ENCODE measurements at regions not wholly inside any gene's neighbourhood (a gene's known extent, or its start where the extent isn't known, plus 50 kb on each side); places are given as distances from the start of the nearest gene placed in this dataset.

DNA sequence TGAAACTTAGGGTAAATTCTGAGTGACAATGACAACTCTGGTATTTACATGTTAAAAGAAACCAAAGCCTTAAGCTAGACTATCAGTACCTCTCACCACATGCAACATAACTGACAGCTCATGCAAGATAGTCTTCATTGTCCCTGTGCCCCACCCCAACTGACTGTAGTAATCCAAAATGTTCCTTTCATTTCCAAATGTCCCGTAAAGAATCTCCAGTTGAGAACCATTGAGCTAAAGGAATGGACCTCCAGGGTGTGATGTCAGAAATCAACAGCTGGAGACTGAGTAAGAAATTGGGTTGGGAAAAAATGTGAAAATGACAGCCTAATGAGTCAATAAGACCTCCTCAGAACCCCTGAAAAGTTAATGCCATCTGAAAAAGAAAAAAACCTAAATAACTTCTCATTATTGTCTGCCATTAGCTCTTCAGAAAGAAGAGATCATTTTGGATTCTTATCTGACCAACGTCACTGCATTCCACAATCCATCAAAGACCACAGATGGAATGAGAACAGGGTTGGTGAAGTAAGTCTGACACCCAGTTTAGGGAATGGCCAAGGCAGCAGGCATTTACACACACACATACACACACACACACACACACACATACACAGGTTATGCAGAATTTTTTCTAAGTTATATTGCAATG lies 51.7 kb upstream of the ACVR2A start:
- DNase-seq (ENCODE audit: low spot score): no peak

DNA sequence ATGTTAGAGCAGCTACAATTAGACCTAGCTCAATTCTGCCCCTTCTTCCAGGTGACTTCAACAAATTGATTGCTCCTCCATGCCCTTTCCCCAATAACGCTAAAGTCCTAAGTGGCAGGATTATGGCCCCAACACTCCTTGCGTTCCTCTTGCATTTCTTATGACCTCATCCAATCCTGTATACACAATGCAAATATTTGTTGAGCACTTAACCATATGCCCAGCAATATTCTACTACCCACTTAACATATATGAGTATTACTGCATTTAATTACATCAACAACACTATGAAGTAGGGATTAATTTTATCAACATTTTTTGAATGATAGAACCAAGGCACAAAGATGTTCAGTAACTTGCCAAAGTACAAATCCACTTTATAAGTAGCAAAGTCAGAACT lies 54.2 kb upstream of the ACVR2A start:
- no peak for DNase-seq (ENCODE audit: low spot score)

DNA sequence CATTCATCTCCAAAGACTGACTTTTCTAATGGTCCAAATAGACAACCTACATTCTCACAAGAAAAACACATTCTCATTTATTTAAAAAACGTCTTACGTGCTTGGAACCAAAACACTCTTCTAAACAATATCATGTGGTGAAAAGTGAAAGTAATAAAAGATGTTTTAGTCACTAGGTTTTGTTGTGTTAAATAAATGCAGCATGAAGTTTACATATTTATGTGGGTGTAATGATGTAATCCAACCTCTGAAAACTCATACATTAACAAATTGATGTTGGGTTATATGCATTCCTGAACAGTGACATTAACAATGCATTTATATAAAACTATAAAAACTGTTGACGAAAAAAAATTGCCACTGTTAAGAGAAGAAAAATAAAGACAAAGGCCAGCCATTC lies 55.1 kb upstream of the ACVR2A start:
- DNase-seq (ENCODE audit: low spot score): no peak

DNA sequence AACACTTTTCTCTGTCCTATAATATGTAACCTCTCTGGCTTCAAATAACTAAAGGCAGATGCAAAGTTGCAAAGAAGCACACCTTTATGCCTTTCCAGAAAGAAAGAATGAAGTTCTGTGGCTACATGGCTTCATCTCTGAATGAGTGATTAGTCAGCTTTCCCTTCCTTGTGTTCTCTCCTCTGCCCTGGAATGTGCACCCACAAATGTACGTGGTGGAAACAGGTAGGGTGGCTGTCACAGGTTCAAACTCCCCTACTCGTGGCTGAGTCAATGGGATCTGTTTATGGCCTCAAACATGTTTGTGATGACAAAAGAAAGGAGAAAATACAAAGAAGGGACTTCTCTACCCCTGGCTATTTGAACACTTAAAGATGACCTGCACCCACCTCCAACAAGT lies 55.5 kb upstream of the ACVR2A start:
- DNase-seq (ENCODE audit: low spot score): no peak

DNA sequence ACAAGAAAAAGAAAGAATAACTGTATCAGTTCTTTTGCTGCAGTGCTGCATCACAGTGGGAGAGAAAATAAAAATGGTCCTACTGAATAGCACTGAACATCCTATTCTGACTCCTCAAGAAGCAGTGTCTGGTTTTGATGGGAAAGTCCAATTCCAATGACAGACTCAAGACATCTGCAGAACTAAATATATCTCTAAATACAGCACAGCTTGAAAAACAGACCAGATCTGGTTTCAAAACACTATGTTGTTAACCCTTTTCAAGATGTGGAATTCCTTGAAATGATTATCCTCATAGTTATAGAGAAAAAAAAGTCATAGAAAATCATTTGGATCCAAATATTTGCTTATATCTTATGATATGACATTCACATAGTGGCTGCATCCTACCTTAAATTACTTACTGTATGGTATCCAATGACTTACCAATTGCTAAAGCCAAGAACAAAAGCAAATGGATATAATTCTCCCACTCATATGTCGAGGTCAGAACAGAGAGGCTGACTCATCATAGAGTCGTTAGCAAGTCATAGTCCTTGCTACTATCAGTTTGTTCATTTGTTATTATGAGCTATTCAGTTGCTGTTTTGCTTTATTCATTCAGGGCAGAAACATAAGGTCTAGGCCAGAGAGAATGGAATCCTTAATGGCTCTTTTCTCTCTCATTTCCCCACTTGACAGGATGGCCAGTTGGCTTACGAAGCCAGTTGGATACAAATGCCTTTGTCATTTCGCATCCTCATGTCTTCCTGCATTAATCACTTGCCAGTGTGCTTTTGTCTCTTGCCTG lies 62.5 kb upstream of the ACVR2A start:
- no peak for DNase-seq (ENCODE audit: low spot score)

- no peak for DNase-seq (ENCODE audit: low spot score)
Measured at GRCh38 chr2:147779440-147779839, 65.4 kb upstream of the ACVR2A start.

- no peak for DNase-seq (ENCODE audit: low spot score)
Measured at GRCh38 chr2:147777394-147777793, 67.4 kb upstream of the ACVR2A start.

DNA sequence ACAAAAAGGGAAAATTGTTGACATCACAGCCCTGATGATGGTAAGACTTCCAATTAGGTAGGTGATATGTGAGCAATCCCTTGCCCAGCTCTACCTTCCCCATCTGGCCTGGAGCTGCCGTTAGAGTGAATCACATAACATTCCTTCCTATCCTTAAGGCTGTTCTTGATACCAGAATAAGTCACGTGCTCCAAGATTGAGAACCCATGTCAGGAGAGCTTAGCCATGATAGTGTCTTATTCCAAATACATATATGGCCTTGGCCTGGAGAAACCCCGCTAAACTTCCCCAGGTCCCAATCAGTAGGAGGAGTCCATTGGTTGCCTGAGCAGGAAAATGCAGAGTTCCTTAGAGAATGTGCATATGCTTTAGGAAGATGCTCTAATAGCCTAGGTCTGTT lies 70.0 kb upstream of the ACVR2A start:
- no peak for DNase-seq (ENCODE audit: low spot score)

- DNase-seq (ENCODE audit: low spot score): no peak
Measured at GRCh38 chr2:147773479-147773878, 71.3 kb upstream of the ACVR2A start.

DNA sequence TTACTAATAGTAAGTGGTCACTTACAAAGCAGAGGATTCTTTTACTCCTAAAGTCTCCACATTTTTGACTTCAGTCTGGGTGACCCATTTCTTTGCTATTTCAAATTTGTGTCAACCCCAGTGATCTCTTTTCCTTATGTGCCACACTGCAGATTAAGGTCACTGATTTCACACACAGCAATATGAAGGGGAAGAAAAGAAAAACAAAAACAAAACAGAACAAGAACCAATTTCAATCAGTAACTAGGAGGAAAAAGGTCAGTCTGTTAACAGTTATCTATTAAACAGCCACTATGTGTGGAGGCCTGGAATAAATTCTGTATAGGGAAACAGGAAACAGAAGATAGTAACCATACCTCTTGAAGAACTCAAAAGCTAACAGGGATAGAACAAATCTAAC lies 72.0 kb upstream of the ACVR2A start:
- no peak for DNase-seq (ENCODE audit: low spot score)

DNA sequence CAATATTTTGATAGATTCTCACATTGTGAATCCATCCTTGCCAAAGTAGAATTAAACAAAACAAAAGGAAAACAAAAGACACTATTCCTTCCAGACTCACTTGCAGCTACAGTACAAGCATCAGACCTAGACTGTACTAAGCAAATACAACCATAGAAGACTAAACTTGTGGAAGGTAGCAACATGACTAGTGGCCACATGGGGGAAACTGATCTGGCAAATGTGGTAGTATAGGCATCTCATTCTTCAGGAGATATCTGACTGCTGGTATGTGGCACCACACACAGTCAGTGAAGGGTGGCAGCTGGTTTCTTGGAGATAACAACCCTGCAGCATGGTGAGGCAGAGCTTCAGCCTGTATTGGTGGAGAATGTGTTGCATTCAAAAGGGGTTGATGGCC lies 81.0 kb upstream of the ACVR2A start:
- DNase-seq (ENCODE audit: low spot score): no peak

DNA sequence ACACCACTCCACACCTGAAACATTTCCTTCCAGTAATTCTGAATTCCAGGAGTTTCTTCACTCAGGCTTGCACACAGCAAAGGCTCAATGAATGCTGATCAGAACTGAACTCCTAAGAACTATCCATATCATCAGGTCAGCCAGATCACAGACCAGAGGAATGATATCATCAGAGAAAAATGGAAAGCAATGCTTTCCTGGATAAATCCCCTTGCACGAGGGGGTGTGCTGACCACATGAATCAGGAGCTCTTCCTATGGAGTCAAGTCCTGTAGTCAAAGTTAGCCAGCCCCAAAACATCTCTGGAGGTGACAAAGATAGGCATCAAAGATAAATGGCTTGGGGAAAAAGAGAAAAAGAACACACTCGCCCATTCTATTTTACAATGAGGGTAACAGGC lies 83.8 kb upstream of the ACVR2A start:
- DNase-seq (ENCODE audit: low spot score): no peak

DNA sequence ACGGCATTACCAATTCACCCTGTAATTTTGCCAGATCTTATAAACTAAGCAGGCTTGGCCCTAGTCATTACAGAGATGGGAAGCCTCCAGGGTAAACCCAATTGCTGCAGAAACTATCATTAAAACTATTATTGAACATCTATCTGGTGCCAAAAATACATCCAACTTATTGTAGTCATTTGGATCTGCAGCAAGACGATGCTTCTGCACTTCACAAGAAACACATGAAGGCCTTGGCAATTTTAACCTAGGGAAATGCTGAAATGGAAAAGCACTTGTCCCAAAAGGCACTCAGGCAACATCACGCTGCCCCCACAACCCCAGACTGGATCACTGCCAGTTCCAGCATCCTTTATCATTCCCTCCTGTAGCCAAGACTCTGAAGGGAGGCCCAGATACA lies 85.3 kb upstream of the ACVR2A start:
- no peak for DNase-seq (ENCODE audit: low spot score)

DNA sequence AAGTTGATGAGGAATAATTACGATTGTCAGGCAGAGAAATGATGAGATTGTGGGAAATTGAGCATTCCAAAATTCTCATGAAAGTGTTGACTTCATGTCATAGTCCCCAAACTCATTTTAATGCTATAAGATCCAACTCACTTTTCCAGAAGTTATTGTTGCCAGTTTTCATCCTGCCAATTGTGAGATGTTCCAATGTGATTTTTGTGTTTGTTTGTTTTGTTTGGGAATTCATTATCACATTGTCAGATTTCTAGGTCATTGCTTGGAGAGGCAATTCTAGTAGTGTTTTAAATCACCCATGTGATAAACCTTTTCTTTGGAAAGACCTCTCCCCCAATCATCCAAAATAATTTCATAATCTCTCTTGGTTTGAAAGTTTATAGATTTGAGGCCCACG lies 86.0 kb upstream of the ACVR2A start:
- DNase-seq (ENCODE audit: low spot score): no peak

- DNase-seq (ENCODE audit: low spot score): no peak
Measured at GRCh38 chr2:147756069-147756468, 88.8 kb upstream of the ACVR2A start.

DNA sequence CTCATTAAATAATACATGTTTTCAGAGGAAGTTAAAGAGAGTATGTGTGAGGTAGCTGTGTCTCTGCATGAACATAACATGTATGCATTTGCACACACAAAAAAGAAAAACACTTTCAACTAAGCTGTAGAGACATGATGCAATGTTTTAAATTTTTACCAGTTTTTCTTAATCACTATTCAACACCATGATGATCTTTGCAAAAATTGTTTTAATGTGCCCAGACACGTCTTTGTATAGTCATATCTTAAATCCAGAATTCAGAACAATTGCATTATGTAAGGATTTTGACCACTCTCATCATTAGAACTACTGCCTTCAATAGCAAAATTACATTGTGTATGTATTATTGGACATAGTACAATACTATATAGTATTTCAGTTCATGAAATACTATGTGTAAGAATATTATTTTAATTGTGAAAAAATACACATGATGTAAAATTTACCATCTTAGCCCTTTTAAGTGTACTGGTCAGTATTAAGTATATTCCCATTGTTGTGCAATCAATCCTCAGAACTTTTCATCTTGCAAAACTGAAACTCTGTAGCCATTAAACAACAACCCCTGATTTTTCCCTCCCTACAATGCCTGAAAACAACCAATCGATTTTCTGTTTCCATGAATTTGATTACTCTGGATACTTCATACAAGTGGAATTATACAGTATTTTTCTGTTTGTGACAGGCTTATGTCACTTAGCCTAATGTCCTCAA lies 104.5 kb upstream of the ACVR2A start:
- DNase-seq (ENCODE audit: low spot score): no peak

GRCh38 chr2:147739508-147739907 lies 105.3 kb upstream of the ACVR2A start:
- DNase-seq (ENCODE audit: low spot score): no peak

DNA sequence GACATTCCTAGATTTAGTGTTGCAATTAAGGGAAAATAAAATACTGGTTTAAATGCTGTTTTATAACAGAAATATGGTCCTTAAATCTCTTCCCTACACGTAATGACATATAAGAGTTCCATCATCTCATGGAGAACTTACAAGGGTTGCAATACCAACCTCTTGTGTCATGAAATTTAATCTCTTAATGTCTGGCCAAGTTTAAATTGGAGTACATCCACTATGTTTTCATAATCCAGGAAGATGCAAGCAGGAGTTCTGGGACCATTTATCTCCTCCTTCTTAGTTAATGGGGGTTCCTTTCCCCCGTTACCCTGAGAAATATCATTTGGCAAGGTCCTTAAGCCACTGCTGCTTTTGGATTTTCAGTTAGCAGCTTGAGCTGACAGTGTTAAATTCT lies 126.0 kb upstream of the ACVR2A start:
- no peak for DNase-seq (ENCODE audit: low spot score)

DNA sequence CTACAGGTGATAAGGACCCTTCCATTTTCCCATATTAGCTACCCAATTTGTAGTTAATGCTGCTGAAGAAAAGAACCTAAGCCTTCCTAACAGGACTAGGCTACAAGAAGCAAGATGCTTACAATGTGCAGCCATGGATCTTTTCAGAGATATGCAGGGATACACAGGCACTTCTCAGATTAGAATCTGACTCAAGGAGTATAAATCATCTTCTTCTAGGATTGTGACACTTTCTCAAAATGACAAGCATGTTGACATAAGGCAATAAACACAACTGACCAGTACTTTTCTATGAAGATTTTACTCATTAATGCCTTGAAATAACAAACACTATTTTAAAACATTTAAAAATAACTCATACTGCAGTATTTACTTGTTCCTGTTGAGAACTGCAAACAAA lies 127.9 kb upstream of the ACVR2A start:
- no peak for DNase-seq (ENCODE audit: low spot score)

DNA sequence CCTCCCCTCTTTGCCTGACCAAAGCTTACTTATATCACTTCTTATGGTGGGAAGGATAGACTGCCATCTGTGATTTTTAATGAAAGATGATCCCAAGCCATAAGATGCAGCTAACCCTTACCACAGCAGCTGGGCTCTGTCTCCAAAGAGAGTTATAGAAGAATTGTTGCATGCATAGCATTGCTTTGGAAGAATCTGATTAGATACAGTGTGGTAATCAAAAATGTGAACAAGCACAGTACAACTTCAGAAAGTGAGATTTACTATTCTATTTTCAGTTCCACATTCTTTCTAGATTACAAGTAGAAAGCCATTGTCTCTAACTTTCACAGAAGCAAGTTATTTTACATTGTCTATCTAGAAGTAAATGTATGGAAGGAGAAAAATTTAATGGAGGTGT lies 129.0 kb upstream of the ACVR2A start:
- no peak for DNase-seq (ENCODE audit: low spot score)

DNA sequence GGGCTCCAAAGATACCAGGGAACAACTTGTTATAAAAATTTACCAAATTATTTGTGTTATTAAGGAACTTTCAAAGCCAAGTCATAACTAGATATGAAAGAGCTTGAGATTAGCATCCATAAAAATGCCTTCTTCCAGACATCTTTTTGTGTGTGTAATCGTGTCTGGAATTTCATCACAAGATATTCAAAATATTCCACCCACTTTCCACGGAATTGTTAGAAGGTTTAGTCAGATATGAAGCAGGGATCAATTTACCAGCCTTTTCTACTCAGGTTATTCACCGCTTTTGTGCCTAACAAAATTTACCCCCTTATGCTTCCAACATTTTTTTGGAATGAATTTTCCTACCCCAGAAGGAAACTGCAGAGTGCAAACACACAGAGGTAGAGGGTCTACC lies 130.2 kb upstream of the ACVR2A start:
- DNase-seq (ENCODE audit: low spot score): no peak

GRCh38 chr2:147713349-147713748 lies 131.5 kb upstream of the ACVR2A start:
- no peak for DNase-seq (ENCODE audit: low spot score)

GRCh38 chr2:147712051-147712450 lies 132.8 kb upstream of the ACVR2A start:
- DNase-seq (ENCODE audit: low spot score): no peak

Measured in hematopoietic multipotent progenitor cell treated with erythropoietin and hydrocortisone succinate and interleukin-3 and kit ligand, for 15 days (in vitro differentiated cells).